ENCODE measurements at regions not wholly inside any gene's neighbourhood (a gene's known extent, or its start where the extent isn't known, plus 50 kb on each side); places are given as distances from the start of the nearest gene placed in this dataset.

DNA sequence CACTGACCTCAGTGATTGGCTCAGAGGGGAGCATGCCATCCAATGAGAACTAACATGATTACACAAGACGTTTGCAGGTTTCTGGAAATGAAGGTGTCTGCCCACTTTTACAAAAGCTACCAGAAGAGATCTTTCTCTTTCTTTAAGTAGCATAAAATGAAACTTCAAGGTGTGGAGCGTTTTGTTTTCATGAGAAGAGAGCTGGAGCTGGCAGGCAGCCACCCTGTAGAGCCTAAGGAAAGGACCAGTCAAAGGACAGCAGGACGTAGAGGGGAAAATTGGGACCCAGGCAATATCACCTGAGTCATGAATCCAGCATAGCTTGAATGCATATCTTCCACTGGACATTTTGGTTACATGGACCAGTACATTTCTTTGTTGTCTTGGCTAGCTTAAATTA, 331.0 kb downstream of the EPHA4 start:
- no peaks in the 10 kb centered on the region for H3K9me3 Mint-ChIP-seq
- CTCF ChIA-PET, result interaction anchor here (0.7 kb wide), 1 partner anchor 249 kb away, joined by 3 read pairs; no protein-coding TSS in a partner anchor
- intact Hi-C loops (cut with micrococcal nuclease), result no loop called here

DNA sequence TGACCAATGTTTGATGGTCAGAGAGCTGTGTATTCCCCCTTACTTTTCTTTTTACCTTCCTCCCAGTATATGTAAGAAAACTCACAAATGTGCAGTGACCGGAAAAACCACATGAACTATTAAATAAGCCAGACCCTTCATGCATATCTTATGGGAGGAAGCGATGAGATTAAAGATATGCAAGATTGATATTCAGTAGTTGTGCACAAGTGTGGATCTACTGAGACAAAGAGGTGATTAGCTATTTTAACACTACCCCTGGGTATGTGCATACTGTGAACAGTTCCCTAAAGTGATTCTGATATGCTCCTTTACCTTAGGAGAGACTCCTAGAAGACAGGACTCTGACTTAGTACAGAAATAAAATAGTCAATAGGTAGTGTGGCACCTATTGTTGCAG, 328.3 kb downstream of the EPHA4 start:
- H3K4me3 Mint-ChIP-seq, result no peak overlapping the region
- no peaks in the 10 kb centered on the region for H3K36me3 Mint-ChIP-seq (ENCODE audit: low read depth)
- H3K4me1 Mint-ChIP-seq (ENCODE audit: low read depth), result no peaks in the 10 kb centered on the region
- peaks cover 4% of the 10 kb centered on the region for H3K27me3 Mint-ChIP-seq (ENCODE audit: low read depth)
- intact Hi-C loops (cut with micrococcal nuclease), result no loop called here
- no peak overlapping the region for H3K27ac Mint-ChIP-seq
- no peak for DNase-seq
- CTCF ChIA-PET, result no interaction called here
- H3K9me3 Mint-ChIP-seq, result peaks cover 2% of the 10 kb centered on the region

More for the DNA sequence above, 331.0 kb downstream of the EPHA4 start:
- H3K4me3 Mint-ChIP-seq, result no peak overlapping the region
- no peaks in the 10 kb centered on the region for H3K36me3 Mint-ChIP-seq (ENCODE audit: low read depth)
- no peaks in the 10 kb centered on the region for H3K4me1 Mint-ChIP-seq (ENCODE audit: low read depth)
- no peak overlapping the region for H3K27ac Mint-ChIP-seq
- no peak for DNase-seq
- H3K27me3 Mint-ChIP-seq (ENCODE audit: low read depth), result peaks cover 4% of the 10 kb centered on the region

DNA sequence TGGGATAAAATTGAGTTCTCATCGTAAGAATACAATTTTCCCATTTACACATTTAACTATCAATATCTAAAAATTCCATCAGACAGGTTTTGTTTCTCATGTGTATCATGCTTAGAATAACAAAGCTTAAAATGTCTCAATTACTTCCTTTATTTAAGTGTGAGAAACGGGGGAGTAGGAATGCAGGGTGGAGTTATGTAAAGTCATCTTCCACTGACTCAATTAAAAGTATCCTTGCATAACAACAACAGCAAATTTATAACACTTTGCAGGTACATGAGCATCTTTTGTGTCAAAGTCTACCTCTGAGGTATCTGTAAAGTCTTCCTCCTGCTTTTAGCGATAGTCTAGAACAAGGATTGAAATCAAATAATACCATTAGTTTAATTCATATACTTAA, 327.1 kb downstream of the EPHA4 start:
- Mint-ChIP-seq H3K9me3 (peaks cover 6% of the 10 kb centered on the region), H3K36me3 (ENCODE audit: low read depth) (no peaks in the 10 kb centered on the region), H3K27ac (no peak overlapping the region), H3K4me3 (no peak overlapping the region), H3K4me1 (ENCODE audit: low read depth) (no peaks in the 10 kb centered on the region), H3K27me3 (ENCODE audit: low read depth) (peaks cover 4% of the 10 kb centered on the region)
- CTCF ChIA-PET, result no interaction called here
- intact Hi-C loops (cut with micrococcal nuclease), result no loop called here
- DNase-seq, result no peak

DNA sequence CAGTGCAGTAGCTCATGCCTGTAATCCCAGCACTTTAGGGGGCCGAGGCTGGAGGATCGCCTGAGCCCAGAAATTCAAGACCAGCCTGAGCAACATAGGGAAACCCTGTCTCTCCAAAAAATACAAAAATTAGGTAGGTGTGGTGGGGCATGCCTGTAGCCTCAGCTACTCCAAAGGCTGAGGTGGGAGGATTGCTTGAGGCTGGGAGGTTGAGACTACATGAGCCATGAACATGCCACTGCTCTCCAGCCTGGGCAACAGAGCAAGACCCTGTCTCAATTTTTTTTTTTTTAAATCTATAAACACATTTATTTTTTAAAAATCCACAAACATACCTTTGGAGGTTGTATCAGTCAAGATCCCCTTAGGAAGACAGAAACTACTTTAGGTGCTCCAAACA, 326.3 kb downstream of the EPHA4 start:
- H3K4me3 Mint-ChIP-seq, result no peak overlapping the region
- CTCF ChIA-PET, result interaction anchor here (0.6 kb wide), 1 partner anchor 1480 kb away, joined by 4 read pairs; no protein-coding TSS in a partner anchor
- H3K27me3 Mint-ChIP-seq (ENCODE audit: low read depth), result peaks cover 4% of the 10 kb centered on the region
- H3K27ac Mint-ChIP-seq, result no peak overlapping the region
- no peak for DNase-seq
- no peaks in the 10 kb centered on the region for H3K36me3 Mint-ChIP-seq (ENCODE audit: low read depth)
- intact Hi-C loops (cut with micrococcal nuclease), result no loop called here
- H3K4me1 Mint-ChIP-seq (ENCODE audit: low read depth), result no peaks in the 10 kb centered on the region
- peaks cover 7% of the 10 kb centered on the region for H3K9me3 Mint-ChIP-seq

DNA sequence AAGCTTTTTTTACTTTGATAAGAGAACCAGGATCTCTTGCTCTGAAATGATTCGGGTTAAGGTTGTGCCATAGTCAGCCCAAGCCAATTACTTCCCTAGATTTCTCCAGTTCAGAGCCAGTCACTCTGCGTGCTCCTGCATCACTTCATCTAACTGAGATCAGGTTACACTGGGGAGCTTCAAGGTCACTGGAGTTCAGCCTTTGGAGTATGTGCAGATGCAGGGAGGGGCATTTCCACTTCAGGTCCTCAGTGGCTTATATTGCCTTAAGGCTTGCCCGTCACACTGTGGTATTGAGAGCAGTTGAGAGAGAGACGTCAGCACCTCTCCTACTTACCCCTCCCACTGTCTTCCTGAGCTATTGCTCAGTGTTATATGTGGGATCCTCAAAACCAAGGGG, 317.8 kb downstream of the EPHA4 start:
- no peak for DNase-seq
- CTCF ChIA-PET, result no interaction called here
- peaks cover 8% of the 10 kb centered on the region for H3K9me3 Mint-ChIP-seq
- intact Hi-C loops (cut with micrococcal nuclease), result no loop called here
- peaks cover 7% of the 10 kb centered on the region for H3K27me3 Mint-ChIP-seq (ENCODE audit: low read depth)
- H3K27ac Mint-ChIP-seq, result no peak overlapping the region
- H3K36me3 Mint-ChIP-seq (ENCODE audit: low read depth), result no peaks in the 10 kb centered on the region
- no peak overlapping the region for H3K4me3 Mint-ChIP-seq
- H3K4me1 Mint-ChIP-seq (ENCODE audit: low read depth), result no peaks in the 10 kb centered on the region

DNA sequence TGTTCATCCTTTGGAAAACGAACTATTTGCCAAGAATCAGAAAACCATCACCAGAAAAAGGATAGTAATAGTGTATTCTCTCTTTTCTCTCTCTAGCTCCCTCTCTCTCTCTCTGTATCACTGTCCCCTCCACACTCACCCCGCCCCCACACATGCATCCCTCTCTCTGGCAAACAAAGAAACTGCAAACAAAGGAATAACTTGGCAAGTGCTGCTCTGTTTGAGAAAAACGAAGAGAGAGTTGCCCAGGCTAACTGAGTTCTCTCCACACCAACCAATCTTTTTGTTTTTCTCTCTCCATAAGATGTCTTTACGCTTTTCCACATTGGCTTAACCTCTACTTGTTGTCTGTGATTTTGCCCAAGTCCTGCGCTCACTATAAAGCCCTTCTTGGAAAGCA, 316.2 kb downstream of the EPHA4 start:
- H3K4me3 Mint-ChIP-seq, result no peak overlapping the region
- CTCF ChIA-PET, result interaction anchor here (0.7 kb wide), 1 partner anchor 742 kb away, joined by 3 read pairs; no protein-coding TSS in a partner anchor
- no peak for DNase-seq
- peaks cover 7% of the 10 kb centered on the region for H3K27me3 Mint-ChIP-seq (ENCODE audit: low read depth)
- peaks cover 5% of the 10 kb centered on the region for H3K9me3 Mint-ChIP-seq
- intact Hi-C loops (cut with micrococcal nuclease), result no loop called here
- no peak overlapping the region for H3K27ac Mint-ChIP-seq
- no peaks in the 10 kb centered on the region for H3K36me3 Mint-ChIP-seq (ENCODE audit: low read depth)
- H3K4me1 Mint-ChIP-seq (ENCODE audit: low read depth), result no peaks in the 10 kb centered on the region

DNA sequence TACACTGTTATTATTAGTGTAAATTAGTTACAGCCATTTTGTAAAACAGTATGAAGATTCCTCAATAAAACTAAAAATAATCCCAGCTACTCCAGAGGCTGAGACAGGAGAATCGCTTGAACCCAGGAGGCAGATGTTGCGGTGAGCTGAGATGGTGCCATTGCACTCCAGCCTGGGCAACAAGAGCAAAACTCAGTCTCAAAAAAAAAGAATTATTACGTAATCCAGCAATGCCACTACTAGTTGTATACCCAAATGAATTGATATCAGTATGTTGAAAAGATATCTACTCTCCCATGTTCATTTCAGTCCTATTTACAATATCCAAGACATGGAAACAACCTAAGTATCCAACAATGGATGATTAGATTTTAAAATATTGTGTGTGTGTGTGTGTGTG, 313.6 kb downstream of the EPHA4 start:
- no peak for DNase-seq
- Mint-ChIP-seq H3K4me1 (ENCODE audit: low read depth) (no peaks in the 10 kb centered on the region), H3K9me3 (peaks cover 5% of the 10 kb centered on the region)

DNA sequence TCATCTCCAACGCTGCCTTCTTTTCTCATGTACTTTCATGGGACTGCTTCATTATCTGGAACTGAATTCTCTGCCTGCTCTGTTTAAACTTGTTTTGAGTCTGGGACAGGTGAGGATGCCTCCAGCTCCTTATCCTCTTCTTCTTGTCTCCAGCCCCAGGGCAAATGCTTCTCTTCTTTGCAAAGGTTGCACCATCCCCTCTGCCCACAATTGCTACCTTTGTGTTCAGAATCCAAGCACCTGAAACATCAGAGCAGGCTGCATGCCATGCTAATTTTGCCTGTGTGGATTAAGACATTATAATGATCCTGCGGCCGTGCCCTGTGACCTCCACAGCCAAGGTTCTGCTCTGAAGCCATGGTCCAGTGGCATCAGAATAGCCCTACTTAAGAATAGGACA, 309.5 kb downstream of the EPHA4 start:
- CTCF ChIA-PET, result no interaction called here
- Mint-ChIP-seq H3K27ac (no peak overlapping the region), H3K36me3 (ENCODE audit: low read depth) (no peaks in the 10 kb centered on the region), H3K4me3 (no peak overlapping the region), H3K9me3 (no peaks in the 10 kb centered on the region), H3K27me3 (ENCODE audit: low read depth) (no peaks in the 10 kb centered on the region), H3K4me1 (ENCODE audit: low read depth) (no peaks in the 10 kb centered on the region)
- DNase-seq, result no peak
- intact Hi-C loops (cut with micrococcal nuclease), result no loop called here

More for the DNA sequence above, 313.6 kb downstream of the EPHA4 start:
- H3K27ac Mint-ChIP-seq, result no peak overlapping the region
- H3K36me3 Mint-ChIP-seq (ENCODE audit: low read depth), result no peaks in the 10 kb centered on the region
- CTCF ChIA-PET, result no interaction called here
- no peak overlapping the region for H3K4me3 Mint-ChIP-seq
- H3K27me3 Mint-ChIP-seq (ENCODE audit: low read depth), result peaks cover 7% of the 10 kb centered on the region
- intact Hi-C loops (cut with micrococcal nuclease), result no loop called here

DNA sequence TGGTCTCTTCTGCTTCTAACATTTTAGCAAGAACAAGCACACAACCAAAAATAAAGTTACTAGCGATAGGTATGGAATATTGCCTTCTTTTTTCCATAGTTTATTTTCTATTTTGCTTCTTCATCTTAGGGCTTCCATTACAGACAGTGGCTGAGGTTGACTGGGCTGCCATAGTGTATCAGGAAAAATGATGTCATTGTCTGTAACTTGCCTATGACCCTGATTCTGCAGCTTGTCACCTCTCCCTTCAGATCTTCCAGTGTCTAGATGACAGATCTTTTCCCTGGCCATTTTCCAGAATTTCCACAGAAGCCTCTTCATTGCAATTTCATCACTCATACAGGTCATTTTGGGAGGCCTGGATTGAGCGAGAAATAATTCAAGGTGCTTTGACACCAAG, 308.5 kb downstream of the EPHA4 start:
- intact Hi-C loops (cut with micrococcal nuclease), result no loop called here
- Mint-ChIP-seq H3K27ac (no peak overlapping the region), H3K9me3 (no peaks in the 10 kb centered on the region), H3K27me3 (ENCODE audit: low read depth) (peaks cover 2% of the 10 kb centered on the region), H3K4me1 (ENCODE audit: low read depth) (no peaks in the 10 kb centered on the region), H3K36me3 (ENCODE audit: low read depth) (no peaks in the 10 kb centered on the region), H3K4me3 (no peak overlapping the region)
- no peak for DNase-seq
- CTCF ChIA-PET, result no interaction called here

DNA sequence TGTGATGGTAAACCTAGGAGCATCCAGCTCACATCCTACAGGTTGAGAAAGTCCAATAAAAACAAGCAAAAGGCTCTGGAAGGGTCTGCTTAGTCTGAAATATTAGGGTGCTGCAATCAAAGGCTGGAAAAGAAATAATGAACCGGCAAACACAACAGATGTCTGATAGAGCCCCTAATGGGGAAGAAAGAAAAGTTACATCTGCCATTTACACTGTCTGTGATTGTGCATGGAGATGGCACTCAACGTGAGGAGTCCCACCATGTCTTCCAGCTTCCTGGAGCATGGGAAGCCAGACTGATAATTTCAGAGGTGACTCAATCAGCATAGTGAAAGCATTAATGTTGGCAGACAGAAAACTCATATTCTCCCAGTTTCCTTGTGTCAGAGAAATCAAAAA, 307.8 kb downstream of the EPHA4 start:
- Mint-ChIP-seq H3K27ac (no peak overlapping the region), H3K36me3 (ENCODE audit: low read depth) (no peaks in the 10 kb centered on the region), H3K4me3 (no peak overlapping the region), H3K4me1 (ENCODE audit: low read depth) (no peaks in the 10 kb centered on the region), H3K27me3 (ENCODE audit: low read depth) (peaks cover 2% of the 10 kb centered on the region), H3K9me3 (no peaks in the 10 kb centered on the region)
- intact Hi-C loops (cut with micrococcal nuclease), result no loop called here
- CTCF ChIA-PET, result no interaction called here
- DNase-seq, result no peak

DNA sequence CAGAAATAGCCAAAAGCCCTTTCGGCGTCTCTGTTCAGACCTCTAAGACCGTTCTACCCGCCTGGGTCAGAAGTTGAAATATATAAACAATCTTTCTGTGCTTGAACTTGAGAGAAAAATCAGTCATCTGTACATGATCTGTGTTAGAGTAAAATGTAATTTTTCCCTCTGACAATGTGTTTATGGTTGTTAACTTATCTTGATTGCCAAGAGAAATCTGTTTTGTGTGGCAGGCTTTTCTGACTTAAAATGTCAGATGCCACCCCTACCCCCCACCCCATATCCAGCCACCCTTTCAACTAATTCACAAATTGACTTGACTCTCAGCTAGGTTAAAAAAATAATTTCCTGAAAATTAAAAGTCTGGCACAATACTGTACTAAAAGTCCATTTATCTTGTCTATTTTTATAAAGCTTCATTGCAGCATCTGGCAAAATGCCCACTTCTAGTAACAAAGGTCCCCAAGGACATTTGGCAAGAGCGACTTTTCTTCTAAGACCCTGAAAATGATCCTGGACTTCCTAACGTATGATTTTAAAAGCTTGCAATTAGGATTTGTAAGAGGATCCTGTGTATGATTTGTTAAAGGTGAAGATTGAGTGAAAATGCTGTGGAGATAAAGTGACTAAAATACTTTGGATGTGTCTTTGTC, 304.2 kb downstream of the EPHA4 start:
- DNase-seq, result no peak
- H3K27ac Mint-ChIP-seq, result no peak overlapping the region
- no peaks in the 10 kb centered on the region for H3K9me3 Mint-ChIP-seq
- H3K4me3 Mint-ChIP-seq, result no peak overlapping the region
- CTCF ChIA-PET, result interaction anchor here (0.5 kb wide), 1 partner anchor 306 kb away, joined by 3 read pairs; no protein-coding TSS in a partner anchor
- H3K36me3 Mint-ChIP-seq (ENCODE audit: low read depth), result no peaks in the 10 kb centered on the region
- no peaks in the 10 kb centered on the region for H3K4me1 Mint-ChIP-seq (ENCODE audit: low read depth)
- H3K27me3 Mint-ChIP-seq (ENCODE audit: low read depth), result peaks cover 2% of the 10 kb centered on the region
- intact Hi-C loops (cut with micrococcal nuclease), result no loop called here

DNA sequence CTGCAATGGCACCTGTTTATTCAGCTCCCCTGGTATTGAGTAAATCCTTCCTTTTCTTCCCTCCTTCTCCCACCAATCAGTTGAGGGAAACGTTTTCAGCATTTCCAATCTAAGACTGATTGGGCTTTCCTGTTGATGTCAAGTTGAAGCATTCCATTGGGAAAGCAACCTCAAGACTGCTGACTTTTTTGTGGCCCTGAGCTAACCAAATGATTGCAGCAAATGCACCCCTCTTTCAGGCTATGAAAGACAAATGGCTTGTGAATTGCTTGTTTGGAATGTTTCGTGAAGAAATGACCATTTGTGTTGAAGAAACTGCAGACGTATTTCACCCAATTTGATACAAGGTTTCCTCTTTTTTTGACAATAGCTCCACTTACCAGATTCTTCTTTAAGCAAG, 303.5 kb downstream of the EPHA4 start:
- no peaks in the 10 kb centered on the region for H3K36me3 Mint-ChIP-seq (ENCODE audit: low read depth)
- H3K27me3 Mint-ChIP-seq (ENCODE audit: low read depth), result peaks cover 2% of the 10 kb centered on the region
- H3K9me3 Mint-ChIP-seq, result no peaks in the 10 kb centered on the region
- no peak overlapping the region for H3K27ac Mint-ChIP-seq
- no peak overlapping the region for H3K4me3 Mint-ChIP-seq
- intact Hi-C loops (cut with micrococcal nuclease), result no loop called here
- no peaks in the 10 kb centered on the region for H3K4me1 Mint-ChIP-seq (ENCODE audit: low read depth)
- CTCF ChIA-PET, result no interaction called here
- no peak for DNase-seq

DNA sequence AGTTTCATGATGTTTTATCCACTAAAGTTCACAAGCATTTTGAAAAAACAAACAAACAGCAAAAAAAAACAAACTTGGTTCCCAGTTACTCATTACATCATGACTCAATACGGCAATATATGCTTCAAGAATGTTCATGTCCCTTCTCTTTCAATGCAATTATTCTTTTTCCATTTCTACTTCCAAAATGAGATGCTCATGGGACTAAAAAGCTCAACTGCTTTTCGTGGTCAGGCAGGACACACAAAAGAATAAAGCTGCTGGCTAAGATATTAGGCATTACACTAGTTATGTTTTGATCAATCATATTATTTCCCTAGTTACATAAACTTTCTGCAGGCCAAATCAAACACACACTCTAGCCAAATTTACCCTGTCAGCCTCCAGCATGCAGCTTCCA, 301.3 kb downstream of the EPHA4 start:
- intact Hi-C loops (cut with micrococcal nuclease), result no loop called here
- H3K27ac Mint-ChIP-seq, result no peak overlapping the region
- H3K4me3 Mint-ChIP-seq, result no peak overlapping the region
- H3K4me1 Mint-ChIP-seq (ENCODE audit: low read depth), result no peaks in the 10 kb centered on the region
- no peaks in the 10 kb centered on the region for H3K9me3 Mint-ChIP-seq
- DNase-seq, result no peak
- CTCF ChIA-PET, result no interaction called here
- no peaks in the 10 kb centered on the region for H3K36me3 Mint-ChIP-seq (ENCODE audit: low read depth)
- H3K27me3 Mint-ChIP-seq (ENCODE audit: low read depth), result peaks cover 2% of the 10 kb centered on the region

All from activated naive CD4-positive, alpha-beta T cell treated with anti-CD3 and anti-CD28 coated beads for 36 hours (primary cell).